Testis (tissue), 2 donors: ENCODE measurements at regions not wholly inside any gene's neighbourhood (a gene's known extent, or its start where the extent isn't known, plus 50 kb on each side); places are given as distances from the start of the nearest gene placed in this dataset.

Source experiments
- CTCF ChIP-seq, 3 experiments: fragments of 450-650 bp in 2 of 3; fragments of 200-600 bp in 1 of 3; sonication (generic) in 1 of 3; IDR thresholded peaks; one replicate each; pipeline ENCODE4 v1.5.1; 2016 to 2019; ENCODE audit warnings: antibody characterized with exemption in 3 of 3, mild to moderate bottlenecking in 2 of 3, moderate library complexity in 1 of 3
- POLR2A ChIP-seq: fragments of 450-650 bp; IDR thresholded peaks from one replicate; pipeline ENCODE4 v1.6.1; 2017; ENCODE audit warnings: antibody characterized with exemption, mild to moderate bottlenecking, moderate library complexity

- TF ChIP-seq CTCF (IDR thresholded peaks at IDR 0.05) = no peak
- TF ChIP-seq POLR2A = no peak
Observed at GRCh38 chr2:138184428-138184827, 220.2 kb downstream of the HNMT start.
